Neutrophil (primary cell): ENCODE measurements at regions not wholly inside any gene's neighbourhood (a gene's known extent, or its start where the extent isn't known, plus 50 kb on each side); places are given as distances from the start of the nearest gene placed in this dataset.

Source experiments
- H3K27ac ChIP-seq: fragments of 200-600 bp; sonication (generic); 2 replicates; pipeline ENCODE4 v1.5.1; 2016; ENCODE audit warnings: mild to moderate bottlenecking, moderate library complexity
- H3K27me3 ChIP-seq: fragments of 200-600 bp; sonication (generic); 2 replicates; pipeline ENCODE4 v1.6.0; 2016; ENCODE audit warnings: mild to moderate bottlenecking
- H3K36me3 ChIP-seq: fragments of 200-600 bp; sonication (generic); 2 replicates; pipeline ENCODE4 v1.5.1; 2017
- H3K4me1 ChIP-seq, 2 experiments: fragments of 200-600 bp in 1 of 2; sonication (generic) in 1 of 2; 1 replicate in 1 of 2; 2 replicates in 1 of 2; pipeline versions ENCODE4 v1.5.1 to v1.6.1; 2013 to 2016; ENCODE audit warnings: low read depth in 1 of 2, low read length in 1 of 2, mild to moderate bottlenecking in 1 of 2, moderate library complexity in 1 of 2; ENCODE audit not compliant: control insufficient read depth in 1 of 2, insufficient read depth in 1 of 2
- H3K4me3 ChIP-seq, 2 experiments: fragments of 200-600 bp in 1 of 2; sonication (generic) in 1 of 2; 1 replicate in 1 of 2; 2 replicates in 1 of 2; pipeline ENCODE4 v1.5.1; 2013 to 2016; ENCODE audit warnings: low read depth in 1 of 2, low read length in 1 of 2, mild to moderate bottlenecking in 1 of 2, moderate library complexity in 1 of 2
- H3K9me3 ChIP-seq: fragments of 200-600 bp; sonication (generic); 2 replicates; pipeline ENCODE4 v1.5.1; 2016
- TF ChIP-seq, protein P1 (sequence below): fragments of 200-600 bp; sonication (generic); IDR thresholded peaks from 2 replicates; pipeline ENCODE4 v1.5.1; 2016; ENCODE audit warnings: antibody characterized with exemption

DNA sequence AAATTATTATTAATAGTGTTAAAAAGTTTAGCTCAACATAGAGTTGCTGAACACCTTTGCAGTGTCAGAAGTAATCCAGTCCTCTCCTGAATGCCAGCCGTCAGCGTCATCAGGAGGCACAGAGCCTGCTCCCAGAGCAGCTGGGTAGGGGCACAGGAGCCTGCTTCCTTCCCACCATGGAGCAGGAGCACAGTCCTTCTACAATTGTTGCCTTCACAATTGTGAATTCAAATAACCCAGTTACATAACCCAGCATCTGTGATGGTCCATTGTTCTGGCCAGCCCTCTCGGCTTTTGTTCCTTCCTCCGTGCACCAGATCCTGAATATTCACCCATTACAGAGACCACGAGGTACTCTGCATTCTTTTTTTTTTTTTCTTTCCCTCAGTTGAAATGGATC, 393.9 kb upstream of the MAF start:
- TF ChIP-seq, protein P1, sequence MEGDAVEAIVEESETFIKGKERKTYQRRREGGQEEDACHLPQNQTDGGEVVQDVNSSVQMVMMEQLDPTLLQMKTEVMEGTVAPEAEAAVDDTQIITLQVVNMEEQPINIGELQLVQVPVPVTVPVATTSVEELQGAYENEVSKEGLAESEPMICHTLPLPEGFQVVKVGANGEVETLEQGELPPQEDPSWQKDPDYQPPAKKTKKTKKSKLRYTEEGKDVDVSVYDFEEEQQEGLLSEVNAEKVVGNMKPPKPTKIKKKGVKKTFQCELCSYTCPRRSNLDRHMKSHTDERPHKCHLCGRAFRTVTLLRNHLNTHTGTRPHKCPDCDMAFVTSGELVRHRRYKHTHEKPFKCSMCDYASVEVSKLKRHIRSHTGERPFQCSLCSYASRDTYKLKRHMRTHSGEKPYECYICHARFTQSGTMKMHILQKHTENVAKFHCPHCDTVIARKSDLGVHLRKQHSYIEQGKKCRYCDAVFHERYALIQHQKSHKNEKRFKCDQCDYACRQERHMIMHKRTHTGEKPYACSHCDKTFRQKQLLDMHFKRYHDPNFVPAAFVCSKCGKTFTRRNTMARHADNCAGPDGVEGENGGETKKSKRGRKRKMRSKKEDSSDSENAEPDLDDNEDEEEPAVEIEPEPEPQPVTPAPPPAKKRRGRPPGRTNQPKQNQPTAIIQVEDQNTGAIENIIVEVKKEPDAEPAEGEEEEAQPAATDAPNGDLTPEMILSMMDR = no peak

DNA sequence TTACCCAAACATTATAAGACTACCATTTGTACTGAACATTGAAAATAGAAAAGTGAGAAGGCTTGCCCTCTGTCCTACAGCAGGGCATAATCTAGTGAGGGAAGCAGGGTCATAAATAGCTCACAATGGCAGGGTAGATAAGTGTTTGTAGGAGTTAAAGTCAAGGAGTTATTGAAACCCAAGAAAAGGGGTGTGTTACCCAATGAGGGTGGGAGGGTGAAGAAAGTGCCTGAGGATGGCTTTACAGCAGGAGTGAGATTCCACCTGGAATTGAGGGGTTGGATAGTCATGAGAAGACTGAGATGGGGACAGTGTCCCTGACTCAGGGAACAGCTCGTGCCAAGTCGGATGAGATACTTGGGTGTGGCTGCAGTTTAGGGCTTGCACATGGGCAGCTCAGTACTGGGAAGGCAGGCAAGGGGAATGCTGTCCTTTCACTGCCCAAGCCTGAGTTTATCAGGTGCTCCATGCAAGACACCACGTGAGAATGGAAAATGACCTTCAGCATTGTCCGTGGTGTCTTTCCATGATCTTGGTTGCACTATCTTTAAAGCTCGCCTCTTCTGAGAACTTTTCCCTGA, 393.2 kb upstream of the MAF start:
- Histone ChIP-seq H3K4me1 (no peaks in the 10 kb centered on the region), H3K4me3 (no peak overlapping the region), H3K36me3 (no peaks in the 10 kb centered on the region), H3K9me3 (no peaks in the 10 kb centered on the region), H3K27me3 (no peaks in the 10 kb centered on the region), H3K27ac (no peak overlapping the region)
- TF ChIP-seq, protein P1 = no peak

More for the DNA sequence above, 393.9 kb upstream of the MAF start:
- H3K36me3 ChIP-seq = no peaks in the 10 kb centered on the region
- no peak overlapping the region for H3K4me3 ChIP-seq
- no peaks in the 10 kb centered on the region for H3K27me3 ChIP-seq
- H3K9me3 ChIP-seq = no peaks in the 10 kb centered on the region
- no peak overlapping the region for H3K27ac ChIP-seq
- no peaks in the 10 kb centered on the region for H3K4me1 ChIP-seq

DNA sequence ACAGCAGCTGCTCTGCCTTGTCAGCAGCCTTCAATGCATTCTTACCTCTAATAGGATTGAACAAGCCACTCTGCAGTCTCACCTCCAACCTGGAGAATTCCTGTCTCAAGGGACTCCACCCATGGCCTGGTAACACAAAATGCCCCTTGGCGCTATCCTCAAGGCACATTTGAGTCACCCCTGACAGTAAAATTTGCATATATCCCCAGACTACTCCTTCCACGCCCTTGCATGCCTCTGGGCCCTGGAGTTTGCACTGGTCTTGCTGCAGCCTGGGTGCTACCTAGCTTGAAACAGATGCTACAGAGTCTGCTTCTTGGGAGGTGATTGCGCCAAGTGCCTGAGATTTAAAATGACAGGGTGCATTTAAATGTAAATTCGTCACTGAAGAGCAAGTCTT, 391.4 kb upstream of the MAF start:
- Histone ChIP-seq H3K4me1 (no peaks in the 10 kb centered on the region), H3K9me3 (no peaks in the 10 kb centered on the region), H3K27me3 (no peaks in the 10 kb centered on the region), H3K36me3 (no peaks in the 10 kb centered on the region), H3K4me3 (no peak overlapping the region), H3K27ac (no peak overlapping the region)
- TF ChIP-seq, protein P1 = no peak

DNA sequence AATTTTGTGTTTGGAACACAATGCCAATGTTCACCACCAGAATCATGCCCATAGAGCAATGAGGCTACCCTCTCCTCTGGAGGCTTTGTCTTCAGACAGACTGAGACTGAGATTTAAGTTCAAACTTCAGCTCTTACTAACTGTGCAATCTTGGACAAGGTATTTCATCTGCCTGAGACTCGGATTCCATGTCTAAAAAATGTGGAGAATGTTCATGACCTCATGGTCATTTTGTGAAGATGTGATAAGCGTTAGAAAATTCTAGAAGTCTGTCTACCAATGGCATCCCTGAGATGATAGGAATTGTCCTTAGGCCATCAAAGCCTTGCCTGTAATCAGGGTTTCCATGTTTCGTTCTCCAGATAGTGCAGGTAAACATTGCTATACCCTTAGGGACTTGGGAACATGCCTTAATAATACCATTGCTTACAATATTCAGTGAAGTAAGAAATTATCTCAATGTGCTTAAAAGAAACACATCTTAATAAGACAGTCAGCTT, 388.2 kb upstream of the MAF start:
- Histone ChIP-seq H3K4me1 (no peaks in the 10 kb centered on the region), H3K4me3 (no peak overlapping the region), H3K27me3 (no peaks in the 10 kb centered on the region), H3K9me3 (no peaks in the 10 kb centered on the region), H3K36me3 (no peaks in the 10 kb centered on the region), H3K27ac (no peak overlapping the region)
- TF ChIP-seq, protein P1 = no peak

DNA sequence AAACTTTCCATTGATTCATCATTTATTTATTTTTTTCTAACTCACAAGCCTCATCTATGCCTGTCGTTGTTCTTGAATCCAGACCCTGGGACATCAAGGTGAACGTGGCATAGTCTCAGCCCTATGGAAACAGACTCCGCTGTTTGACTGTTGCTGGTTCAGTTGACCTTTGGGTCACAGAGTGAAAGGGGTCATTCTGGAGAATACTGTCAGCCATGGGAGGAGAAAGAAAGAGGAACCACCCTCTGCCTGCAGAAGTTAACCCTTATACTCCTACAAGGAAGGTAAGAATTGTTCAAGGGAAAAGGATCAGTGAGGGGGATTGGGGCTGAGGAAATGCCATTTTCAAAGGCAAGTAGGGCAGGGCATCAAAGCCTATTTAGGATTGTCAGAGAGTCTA, 387.6 kb upstream of the MAF start:
- Histone ChIP-seq H3K9me3 (no peaks in the 10 kb centered on the region), H3K4me1 (no peaks in the 10 kb centered on the region), H3K27me3 (no peaks in the 10 kb centered on the region), H3K27ac (no peak overlapping the region), H3K36me3 (no peaks in the 10 kb centered on the region), H3K4me3 (no peak overlapping the region)
- TF ChIP-seq, protein P1 = no peak

DNA sequence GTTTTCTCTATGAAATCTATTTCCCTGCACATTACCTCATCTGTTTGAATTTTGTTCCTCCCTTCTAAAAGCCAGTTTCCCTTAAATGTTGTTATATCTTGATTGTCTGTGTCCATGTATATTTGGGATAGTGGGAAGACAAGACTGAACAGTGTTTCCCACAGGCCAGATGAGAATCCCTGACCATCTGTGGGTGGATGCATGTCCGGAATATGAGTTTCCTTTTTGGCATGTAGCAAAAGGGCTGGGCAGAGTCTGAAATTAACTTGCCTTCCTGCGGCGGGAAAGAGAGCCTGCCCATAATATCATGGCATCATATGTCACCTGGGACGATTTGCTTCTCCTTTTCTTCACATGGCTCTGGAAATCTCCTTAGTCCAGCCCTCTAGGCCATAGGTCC, 385.8 kb upstream of the MAF start:
- Histone ChIP-seq H3K27ac (no peak overlapping the region), H3K4me3 (no peak overlapping the region), H3K27me3 (no peaks in the 10 kb centered on the region), H3K36me3 (no peaks in the 10 kb centered on the region), H3K9me3 (no peaks in the 10 kb centered on the region), H3K4me1 (no peaks in the 10 kb centered on the region)
- TF ChIP-seq, protein P1 = no peak
